H1 (cell line): ENCODE measurements at regions not wholly inside any gene's neighbourhood (a gene's known extent, or its start where the extent isn't known, plus 50 kb on each side); places are given as distances from the start of the nearest gene placed in this dataset.

Experiments
- CBX5 ChIP-seq: fragments of 300-800, 300-1000 bp; sonication (generic); IDR thresholded peaks from 2 replicates; pipeline ENCODE4 v1.7.1; 2016; ENCODE audit warnings: antibody characterized with exemption, low read length, low read depth
- CEBPB ChIP-seq: IDR thresholded peaks from 2 replicates; pipeline ENCODE4 v1.6.1; 2012; ENCODE audit warnings: low read depth, low read length
- EGR1 ChIP-seq: IDR thresholded peaks from 2 replicates; pipeline ENCODE4 v1.6.1; 2011; ENCODE audit warnings: low read depth, low read length, borderline replicate concordance
- EP300 ChIP-seq, 2 experiments: IDR thresholded peaks; 1 replicate in 1 of 2; 2 replicates in 1 of 2; pipeline ENCODE4 v1.6.1; 2011 to 2012; ENCODE audit warnings: low read depth in 2 of 2, low read length in 2 of 2, mild to moderate bottlenecking in 2 of 2, borderline replicate concordance in 1 of 2, inconsistent platforms in 1 of 2, moderate library complexity in 1 of 2
- JUND ChIP-seq: IDR thresholded peaks from 2 replicates; pipeline ENCODE4 v1.6.1; 2011; ENCODE audit warnings: mild to moderate bottlenecking, improper control_type of control experiment, low read length
- KDM1A ChIP-seq: fragments of 200-600, 300-600 bp; sonication (generic); IDR thresholded peaks from 2 replicates; pipeline ENCODE4 v1.7.1; 2016; ENCODE audit warnings: mild to moderate bottlenecking, low read length, borderline replicate concordance
- POLR2A ChIP-seq, 2 experiments: IDR thresholded peaks; 1 replicate in 1 of 2; 2 replicates in 1 of 2; pipeline ENCODE4 v1.6.1; 2011; ENCODE audit warnings: low read depth in 2 of 2, low read length in 2 of 2, mild to moderate bottlenecking in 2 of 2; ENCODE audit errors: control extremely low read depth in 1 of 2
- POLR2AphosphoS5 ChIP-seq: IDR thresholded peaks from 2 replicates; pipeline ENCODE4 v1.6.1; 2011; ENCODE audit warnings: low read depth, low read length
- RNF2 ChIP-seq: fragments of 200-900, 300-1000 bp; sonication (generic); IDR thresholded peaks from 2 replicates; pipeline ENCODE4 v1.7.1; 2016; ENCODE audit warnings: borderline replicate concordance, low read depth, mild to moderate bottlenecking, antibody characterized with exemption, low read length; ENCODE audit not compliant: poor library complexity, severe bottlenecking; ENCODE audit errors: missing control alignments
- SUZ12 ChIP-seq: fragments of 200-600 bp; sonication (generic); IDR thresholded peaks from 2 replicates; pipeline ENCODE4 v1.6.1; 2012; ENCODE audit warnings: mild to moderate bottlenecking, inconsistent platforms, low read length, moderate library complexity, mixed read lengths
- TF ChIP-seq, protein P1 (sequence below), 3 experiments: IDR thresholded peaks; 1 replicate in 2 of 3; 2 replicates in 1 of 3; pipeline versions ENCODE4 v1.5.1 to v1.6.1; 2011; ENCODE audit warnings: low read length in 3 of 3, mild to moderate bottlenecking in 3 of 3, inconsistent platforms in 2 of 3, low read depth in 1 of 3, moderate library complexity in 1 of 3; ENCODE audit not compliant: insufficient read depth in 1 of 3; ENCODE audit errors: control extremely low read depth in 1 of 3
- TF ChIP-seq, protein P2 (sequence below): IDR thresholded peaks from 2 replicates; pipeline ENCODE4 v1.6.1; 2011; ENCODE audit warnings: low read depth, mild to moderate bottlenecking, low read length; ENCODE audit not compliant: insufficient read depth

DNA sequence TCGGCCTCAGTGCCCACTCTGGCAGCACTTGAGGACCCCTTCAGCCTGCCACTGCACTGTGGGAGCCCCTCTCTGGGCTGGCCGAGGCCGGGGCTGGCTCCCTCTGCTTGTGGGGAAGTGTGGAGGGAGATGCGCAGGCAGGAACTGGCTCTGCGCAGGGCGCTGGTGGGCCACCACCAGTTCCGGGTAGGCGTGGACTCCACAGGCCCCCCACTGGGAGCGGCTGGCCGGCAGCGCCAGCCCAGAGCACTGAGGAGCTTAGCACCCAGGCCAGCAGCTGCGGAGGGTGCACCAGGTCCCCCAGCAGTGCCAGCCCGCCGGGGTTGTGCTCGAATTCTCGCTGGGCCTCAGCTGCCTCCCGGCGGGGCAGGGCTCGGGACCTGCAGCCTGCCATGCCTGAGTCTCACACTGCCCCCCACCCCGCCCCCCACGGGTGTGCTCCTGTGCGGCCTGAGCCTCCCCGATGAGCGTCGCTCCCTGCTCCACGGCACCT is 216.9 kb upstream of the TACR3 start:
- TF ChIP-seq, protein P1, sequence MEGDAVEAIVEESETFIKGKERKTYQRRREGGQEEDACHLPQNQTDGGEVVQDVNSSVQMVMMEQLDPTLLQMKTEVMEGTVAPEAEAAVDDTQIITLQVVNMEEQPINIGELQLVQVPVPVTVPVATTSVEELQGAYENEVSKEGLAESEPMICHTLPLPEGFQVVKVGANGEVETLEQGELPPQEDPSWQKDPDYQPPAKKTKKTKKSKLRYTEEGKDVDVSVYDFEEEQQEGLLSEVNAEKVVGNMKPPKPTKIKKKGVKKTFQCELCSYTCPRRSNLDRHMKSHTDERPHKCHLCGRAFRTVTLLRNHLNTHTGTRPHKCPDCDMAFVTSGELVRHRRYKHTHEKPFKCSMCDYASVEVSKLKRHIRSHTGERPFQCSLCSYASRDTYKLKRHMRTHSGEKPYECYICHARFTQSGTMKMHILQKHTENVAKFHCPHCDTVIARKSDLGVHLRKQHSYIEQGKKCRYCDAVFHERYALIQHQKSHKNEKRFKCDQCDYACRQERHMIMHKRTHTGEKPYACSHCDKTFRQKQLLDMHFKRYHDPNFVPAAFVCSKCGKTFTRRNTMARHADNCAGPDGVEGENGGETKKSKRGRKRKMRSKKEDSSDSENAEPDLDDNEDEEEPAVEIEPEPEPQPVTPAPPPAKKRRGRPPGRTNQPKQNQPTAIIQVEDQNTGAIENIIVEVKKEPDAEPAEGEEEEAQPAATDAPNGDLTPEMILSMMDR (IDR thresholded peaks at IDR 0.05; ENCODE audit: control extremely low read depth in 1 of 3, insufficient read depth in 1 of 3, low read depth in 1 of 3, low read length in 3 of 3): no peak
- TF ChIP-seq JUND (no peak), CEBPB (no peak), EP300 (IDR thresholded peaks at IDR 0.05; ENCODE audit: borderline replicate concordance in 1 of 2, low read depth in 2 of 2, low read length in 2 of 2) (no peak), POLR2A (IDR thresholded peaks at IDR 0.05; ENCODE audit: control extremely low read depth in 1 of 2, low read depth in 2 of 2, low read length in 2 of 2) (no peak), EGR1 (no peak), KDM1A (no peak), CBX5 (no peak), RNF2 (no peak), POLR2AphosphoS5 (no peak), SUZ12 (no peak)
- TF ChIP-seq, protein P2, sequence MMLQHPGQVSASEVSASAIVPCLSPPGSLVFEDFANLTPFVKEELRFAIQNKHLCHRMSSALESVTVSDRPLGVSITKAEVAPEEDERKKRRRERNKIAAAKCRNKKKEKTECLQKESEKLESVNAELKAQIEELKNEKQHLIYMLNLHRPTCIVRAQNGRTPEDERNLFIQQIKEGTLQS: no peak
